Large intestine (tissue), 3 donors: ENCODE measurements at regions not wholly inside any gene's neighbourhood (a gene's known extent, or its start where the extent isn't known, plus 50 kb on each side); places are given as distances from the start of the nearest gene placed in this dataset.
A peak's percentile ranks its signal among the peaks of the same experiment; 100 is the strongest.

ENCODE experiments used
- DNase-seq, 2 donors: peaks; one replicate each; pipeline versions ENCODE4 v3.0.0 to v3.0.0-alpha.2; 2013
- H3K27ac ChIP-seq: one replicate; pipeline ENCODE4 v1.5.1; 2013; ENCODE audit warnings: low read length
- H3K27me3 ChIP-seq: 2 replicates; pipeline ENCODE4 v1.6.1; 2013; ENCODE audit warnings: low read length; ENCODE audit not compliant: control insufficient read depth, insufficient read depth
- H3K36me3 ChIP-seq: 2 replicates; pipeline ENCODE4 v1.6.1; 2013; ENCODE audit warnings: low read length; ENCODE audit not compliant: control insufficient read depth, insufficient read depth
- H3K4me1 ChIP-seq: one replicate; pipeline ENCODE4 v1.6.1; 2013; ENCODE audit warnings: low read length; ENCODE audit not compliant: control insufficient read depth, insufficient read depth
- H3K4me3 ChIP-seq: one replicate; pipeline ENCODE4 v1.5.1; 2013; ENCODE audit warnings: low read length
- H3K9me3 ChIP-seq: one replicate; pipeline ENCODE4 v1.6.1; 2013; ENCODE audit warnings: mild to moderate bottlenecking, low read depth, low read length, moderate library complexity; ENCODE audit not compliant: control insufficient read depth
- WGBS: methylation state at CpG from one replicate; pipeline ENCODE4 v1.1.5; 2013; ENCODE audit warnings: low lambda C conversion rate; ENCODE audit not compliant: insufficient coverage; 5-methylcytosine and 5-hydroxymethylcytosine counted together

GRCh38 chr1:42096554-42096953, 56.7 kb upstream of the GUCA2B start:
- Histone ChIP-seq H3K9me3 (no peaks in the 10 kb centered on the region), H3K27me3 (no peaks in the 10 kb centered on the region), H3K27ac (no peak overlapping the region), H3K4me3 (no peak overlapping the region), H3K36me3 (no peaks in the 10 kb centered on the region), H3K4me1 (no peaks in the 10 kb centered on the region)
- WGBS: no CpG with 5 or more reads among the region's 1 CpG
- no peak for DNase-seq

GRCh38 chr1:42089246-42089645, 64.0 kb upstream of the GUCA2B start:
- Histone ChIP-seq H3K4me3 (no peak overlapping the region), H3K27me3 (no peaks in the 10 kb centered on the region), H3K9me3 (no peaks in the 10 kb centered on the region), H3K27ac (no peak overlapping the region), H3K4me1 (no peaks in the 10 kb centered on the region), H3K36me3 (no peaks in the 10 kb centered on the region)
- WGBS: 88% methylated on average over 2 of the region's 2 CpGs
- DNase-seq: no peak

- Histone ChIP-seq H3K4me3 (no peak overlapping the region), H3K27ac (no peak overlapping the region), H3K9me3 (no peaks in the 10 kb centered on the region), H3K36me3 (no peaks in the 10 kb centered on the region), H3K4me1 (no peaks in the 10 kb centered on the region), H3K27me3 (no peaks in the 10 kb centered on the region)
- no peak for DNase-seq
Observed at GRCh38 chr1:42086146-42086545, 67.1 kb upstream of the GUCA2B start.

- peak; percentile 3 to 8 for DNase-seq
Observed at GRCh38 chr1:42085596-42085995, 67.6 kb upstream of the GUCA2B start.

GRCh38 chr1:42081475-42081874, 71.7 kb upstream of the GUCA2B start:
- peak; percentile 53 to 69 for DNase-seq
- no peaks in the 10 kb centered on the region for H3K4me1 ChIP-seq
- H3K27ac ChIP-seq: no peak overlapping the region
- H3K9me3 ChIP-seq: no peaks in the 10 kb centered on the region
- H3K27me3 ChIP-seq: no peaks in the 10 kb centered on the region
- WGBS: no CpG with 5 or more reads among the region's 2 CpGs
- no peaks in the 10 kb centered on the region for H3K36me3 ChIP-seq
- H3K4me3 ChIP-seq: no peak overlapping the region

More at GRCh38 chr1:42085596-42085995, 67.6 kb upstream of the GUCA2B start:
- no peak overlapping the region for H3K27ac ChIP-seq
- no peak overlapping the region for H3K4me3 ChIP-seq
- no CpG with 5 or more reads among the region's 1 CpG for WGBS
- no peaks in the 10 kb centered on the region for H3K27me3 ChIP-seq
- H3K4me1 ChIP-seq: no peaks in the 10 kb centered on the region
- no peaks in the 10 kb centered on the region for H3K9me3 ChIP-seq
- H3K36me3 ChIP-seq: no peaks in the 10 kb centered on the region

- 83% methylated on average over 1 of the region's 2 CpGs for WGBS
Observed at GRCh38 chr1:42075179-42075578, 78.0 kb upstream of the GUCA2B start.

GRCh38 chr1:42070996-42071395, 82.2 kb upstream of the GUCA2B start:
- no CpG with 5 or more reads among the region's 2 CpGs for WGBS
- no peaks in the 10 kb centered on the region for H3K4me1 ChIP-seq
- H3K27me3 ChIP-seq: no peaks in the 10 kb centered on the region
- no peak overlapping the region for H3K4me3 ChIP-seq
- H3K27ac ChIP-seq: no peak overlapping the region
- no peaks in the 10 kb centered on the region for H3K36me3 ChIP-seq
- DNase-seq: no peak
- no peaks in the 10 kb centered on the region for H3K9me3 ChIP-seq

More at GRCh38 chr1:42075179-42075578, 78.0 kb upstream of the GUCA2B start:
- Histone ChIP-seq H3K9me3 (no peaks in the 10 kb centered on the region), H3K4me3 (no peak overlapping the region), H3K27me3 (no peaks in the 10 kb centered on the region), H3K4me1 (no peaks in the 10 kb centered on the region), H3K27ac (no peak overlapping the region), H3K36me3 (no peaks in the 10 kb centered on the region)
- no peak for DNase-seq

- no peak overlapping the region for H3K27ac ChIP-seq
- 100% methylated on average over 3 of the region's 3 CpGs for WGBS
Observed at GRCh38 chr1:42057800-42058199, 95.4 kb upstream of the GUCA2B start.

GRCh38 chr1:42056460-42056859, 96.8 kb upstream of the GUCA2B start:
- H3K36me3 ChIP-seq: no peaks in the 10 kb centered on the region
- H3K4me1 ChIP-seq: no peaks in the 10 kb centered on the region
- DNase-seq: no peak
- H3K4me3 ChIP-seq: no peak overlapping the region
- no peaks in the 10 kb centered on the region for H3K27me3 ChIP-seq
- no peak overlapping the region for H3K27ac ChIP-seq
- H3K9me3 ChIP-seq: no peaks in the 10 kb centered on the region

More at GRCh38 chr1:42057800-42058199, 95.4 kb upstream of the GUCA2B start:
- no peaks in the 10 kb centered on the region for H3K9me3 ChIP-seq
- DNase-seq: no peak
- H3K4me1 ChIP-seq: no peaks in the 10 kb centered on the region
- no peaks in the 10 kb centered on the region for H3K27me3 ChIP-seq
- no peak overlapping the region for H3K4me3 ChIP-seq
- no peaks in the 10 kb centered on the region for H3K36me3 ChIP-seq

- Histone ChIP-seq H3K4me1 (no peaks in the 10 kb centered on the region), H3K27ac (no peak overlapping the region), H3K27me3 (peaks cover 3% of the 10 kb centered on the region), H3K4me3 (no peak overlapping the region), H3K36me3 (no peaks in the 10 kb centered on the region), H3K9me3 (no peaks in the 10 kb centered on the region)
- no CpG with 5 or more reads among the region's 1 CpG for WGBS
- no peak for DNase-seq
Observed at GRCh38 chr1:42055061-42055460, 98.1 kb upstream of the GUCA2B start.

- no peak for DNase-seq
- Histone ChIP-seq H3K4me3 (no peak overlapping the region), H3K4me1 (no peaks in the 10 kb centered on the region), H3K27ac (no peak overlapping the region), H3K36me3 (no peaks in the 10 kb centered on the region), H3K27me3 (peaks cover 6% of the 10 kb centered on the region), H3K9me3 (no peaks in the 10 kb centered on the region)
- 78% methylated on average over 3 of the region's 5 CpGs for WGBS
Observed at GRCh38 chr1:42052072-42052699, 101.0 kb upstream of the GUCA2B start.
